HFFc6 (cell line): ENCODE measurements at regions not wholly inside any gene's neighbourhood (a gene's known extent, or its start where the extent isn't known, plus 50 kb on each side); places are given as distances from the start of the nearest gene placed in this dataset.

ENCODE experiments used
- DNase-seq: peaks from one replicate; pipeline ENCODE4 v3.0.0-alpha.2; 2018
- H3K27ac Mint-ChIP-seq: 2 replicates; pipeline ENCODE4 v1.8.0; 2020; ENCODE audit warnings: mild to moderate bottlenecking, mixed read lengths
- H3K27me3 Mint-ChIP-seq: 2 replicates; pipeline ENCODE4 v1.8.0; 2021; ENCODE audit warnings: mild to moderate bottlenecking, moderate library complexity, mixed read lengths; ENCODE audit not compliant: insufficient read depth
- H3K36me3 Mint-ChIP-seq: 2 replicates; pipeline ENCODE4 v1.8.0; 2021; ENCODE audit warnings: low read depth, mixed read lengths
- H3K4me1 Mint-ChIP-seq: 2 replicates; pipeline ENCODE4 v1.8.0; 2020; ENCODE audit warnings: low read depth, mixed read lengths
- H3K4me3 Mint-ChIP-seq: 2 replicates; pipeline ENCODE4 v1.8.0; 2020; ENCODE audit warnings: mild to moderate bottlenecking, moderate library complexity, mixed read lengths
- H3K9me3 Mint-ChIP-seq: 2 replicates; pipeline ENCODE4 v1.8.0; 2020; ENCODE audit warnings: mild to moderate bottlenecking, mixed read lengths
- CTCF ChIP-seq: fragments of 200-600 bp; sonication (generic); IDR thresholded peaks from 2 replicates; pipeline ENCODE4 v1.5.0; 2021; ENCODE audit warnings: antibody characterized with exemption, mild to moderate bottlenecking

DNA sequence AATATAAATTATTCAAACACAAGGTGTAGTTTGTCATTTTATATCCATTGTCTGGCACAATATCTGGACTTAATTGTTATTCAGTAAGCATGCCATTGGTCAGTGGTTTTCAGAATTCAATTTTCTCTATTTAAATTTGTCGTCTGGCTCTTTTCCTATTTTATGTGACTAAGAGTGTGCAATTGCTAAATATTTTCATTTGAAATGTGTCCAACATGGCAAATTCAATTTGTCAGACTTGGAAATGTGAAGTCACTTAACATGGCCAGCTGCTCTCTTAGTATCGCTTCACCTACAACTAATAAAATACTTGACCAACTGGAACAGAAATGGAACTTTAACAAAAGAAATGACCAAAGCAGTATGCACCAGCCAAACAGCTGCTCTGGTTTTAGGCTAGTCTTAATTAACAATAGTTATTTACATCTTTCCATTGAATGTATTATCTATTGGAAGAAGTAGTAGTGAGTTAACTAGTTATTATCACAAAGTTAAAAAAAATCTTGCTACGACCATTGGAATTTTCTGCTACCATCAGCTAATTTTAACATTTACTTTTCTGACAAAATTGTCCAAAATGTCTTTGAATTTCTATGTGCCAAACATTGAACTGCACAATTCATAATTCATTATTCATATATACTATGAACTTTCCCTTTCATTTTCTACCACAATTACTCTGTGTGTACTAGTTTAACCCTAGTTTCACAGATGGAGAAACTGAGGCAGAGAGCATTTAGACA lies 720.7 kb upstream of the FAM174A start:
- Mint-ChIP-seq H3K9me3 (peaks cover 39% of the 10 kb centered on the region), H3K4me3 (no peak overlapping the region), H3K36me3 (peaks cover 5% of the 10 kb centered on the region; the same call in 1 of the 2 replicates), H3K27me3 (no peaks in the 10 kb centered on the region), H3K27ac (no peak overlapping the region), H3K4me1 (no peaks in the 10 kb centered on the region)
- no peak for DNase-seq
- TF ChIP-seq CTCF = no peak

- Mint-ChIP-seq H3K27ac (no peak overlapping the region), H3K4me3 (no peak overlapping the region)
Observed at GRCh38 chr5:99808657-99809230, 726.4 kb upstream of the FAM174A start.

DNA sequence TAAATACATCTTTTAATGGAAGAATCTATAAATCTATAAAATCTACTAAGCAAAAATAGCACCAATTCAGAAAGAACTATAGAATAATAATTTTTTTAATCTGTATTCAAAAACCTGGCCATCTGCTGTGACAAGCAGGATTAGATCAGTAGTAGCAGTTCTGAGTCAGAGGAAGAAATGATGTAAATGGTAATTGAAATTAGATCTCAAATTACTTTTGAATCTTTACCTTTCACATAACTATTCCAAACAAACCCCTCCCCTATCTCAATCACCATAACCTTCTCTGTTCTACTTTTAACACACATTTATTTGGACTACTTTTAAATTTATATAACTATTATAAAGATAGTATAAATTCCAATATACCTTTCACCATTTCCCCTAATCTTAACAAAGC lies 727.8 kb upstream of the FAM174A start:
- H3K27ac Mint-ChIP-seq = no peak overlapping the region
- no peak overlapping the region for H3K4me3 Mint-ChIP-seq
- no peaks in the 10 kb centered on the region for H3K36me3 Mint-ChIP-seq
- H3K9me3 Mint-ChIP-seq = peaks cover 18% of the 10 kb centered on the region
- H3K4me1 Mint-ChIP-seq = no peaks in the 10 kb centered on the region
- no peak for TF ChIP-seq CTCF
- no peaks in the 10 kb centered on the region for H3K27me3 Mint-ChIP-seq
- DNase-seq = no peak

More at GRCh38 chr5:99808657-99809230, 726.4 kb upstream of the FAM174A start:
- no peak for TF ChIP-seq CTCF
- no peaks in the 10 kb centered on the region for H3K27me3 Mint-ChIP-seq
- no peaks in the 10 kb centered on the region for H3K36me3 Mint-ChIP-seq
- H3K4me1 Mint-ChIP-seq = no peaks in the 10 kb centered on the region
- DNase-seq = no peak
- H3K9me3 Mint-ChIP-seq = peaks cover 11% of the 10 kb centered on the region

GRCh38 chr5:99795031-99795430 lies 740.1 kb upstream of the FAM174A start:
- Mint-ChIP-seq H3K4me1 (no peaks in the 10 kb centered on the region), H3K9me3 (peaks cover 16% of the 10 kb centered on the region), H3K27me3 (no peaks in the 10 kb centered on the region), H3K36me3 (no peaks in the 10 kb centered on the region), H3K4me3 (no peak overlapping the region), H3K27ac (no peak overlapping the region)
- no peak for DNase-seq
- no peak for TF ChIP-seq CTCF

GRCh38 chr5:99788482-99788881 lies 746.7 kb upstream of the FAM174A start:
- Mint-ChIP-seq H3K4me1 (no peaks in the 10 kb centered on the region), H3K9me3 (peaks cover 38% of the 10 kb centered on the region), H3K27me3 (no peaks in the 10 kb centered on the region), H3K36me3 (no peaks in the 10 kb centered on the region), H3K27ac (no peak overlapping the region), H3K4me3 (no peak overlapping the region)
- no peak for DNase-seq
- TF ChIP-seq CTCF = no peak
